Stimulated activated CD4-positive, alpha-beta T cell treated with anti-CD3 and anti-CD28 coated beads, Interleukin-15, amount 100 ng/mL, for 48 hours (primary cell): ENCODE measurements at regions not wholly inside any gene's neighbourhood (a gene's known extent, or its start where the extent isn't known, plus 50 kb on each side); places are given as distances from the start of the nearest gene placed in this dataset.
"Not testable (repeated sequence)": the region's sequence is repeated elsewhere in the genome, so short reads cannot be mapped to it uniquely, and the experiment has no call there.

Experiments
- DNase-seq, 2 donors: peaks; one replicate each; pipeline ENCODE4 v3.0.0-alpha.2; 2020; ENCODE audit warnings: low read depth in 2 of 2

GRCh38 chr5:77909237-77909636 is 133.1 kb upstream of the TBCA start:
- no peak for DNase-seq

DNA sequence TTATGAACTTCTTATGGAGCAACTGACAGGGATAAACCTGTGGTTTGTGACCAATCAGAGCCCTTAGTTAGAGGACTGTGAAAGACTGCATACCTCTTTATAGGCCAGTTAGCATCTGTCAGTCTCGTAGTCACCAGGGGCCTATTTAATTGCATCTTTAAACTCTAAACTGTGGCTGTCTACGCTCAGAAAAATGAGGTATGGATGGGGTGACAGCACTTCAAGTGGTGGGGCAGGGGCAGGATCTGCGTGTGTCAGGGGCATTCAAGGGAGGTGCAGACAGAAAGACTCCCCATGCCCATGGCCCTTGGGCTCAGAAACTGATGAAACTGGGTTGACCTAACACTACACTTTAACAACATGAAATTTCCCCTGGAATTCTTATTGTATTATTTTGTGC is 132.6 kb upstream of the TBCA start:
- no peak for DNase-seq

DNA sequence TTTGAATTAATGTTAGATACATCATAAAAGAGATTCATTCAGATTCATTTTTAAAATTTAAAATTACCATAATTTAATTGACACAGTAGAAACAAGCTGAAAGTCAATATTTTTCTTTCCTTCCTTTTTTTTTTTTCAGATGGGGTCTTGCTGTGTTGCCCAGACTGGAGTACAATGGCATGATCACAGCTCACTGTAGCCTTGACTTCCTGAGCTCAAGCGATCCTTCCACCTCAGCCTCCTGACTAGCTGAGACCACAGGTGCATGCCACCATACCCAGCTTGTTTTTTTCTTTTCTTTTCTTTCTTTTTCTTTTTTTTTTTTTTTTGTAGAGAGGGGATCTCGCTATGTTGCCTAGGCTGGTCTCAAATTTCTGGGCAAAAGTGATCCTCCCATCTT is 131.6 kb upstream of the TBCA start:
- no peak for DNase-seq

DNA sequence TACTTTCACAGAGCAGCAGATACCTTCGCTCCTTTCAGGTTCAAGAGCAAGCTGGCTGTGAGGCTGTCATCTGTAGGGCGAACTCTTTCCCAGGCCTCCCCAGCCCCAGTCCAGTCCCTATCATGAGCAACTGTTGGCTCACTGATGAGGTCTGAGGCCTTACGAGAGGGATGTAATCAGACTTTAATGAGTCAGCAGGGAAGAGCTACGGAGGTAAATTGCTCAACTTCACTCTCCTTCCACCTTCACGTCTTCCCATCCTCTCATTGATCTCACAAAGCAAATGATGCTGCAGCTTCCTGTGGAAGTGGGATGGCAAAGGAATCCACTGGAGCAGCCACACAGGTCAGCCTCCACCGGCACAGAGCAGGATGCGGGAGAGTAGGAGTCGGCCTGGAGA is 130.7 kb upstream of the TBCA start:
- DNase-seq = no peak

GRCh38 chr5:77904362-77904761 is 128.2 kb upstream of the TBCA start:
- no peak for DNase-seq

- no peak for DNase-seq
Measured at GRCh38 chr5:77900691-77901090, 124.6 kb upstream of the TBCA start.

GRCh38 chr5:77898385-77898784 is 122.2 kb upstream of the TBCA start:
- DNase-seq = no peak

GRCh38 chr5:77896338-77896737 is 120.2 kb upstream of the TBCA start:
- DNase-seq = no peak

DNA sequence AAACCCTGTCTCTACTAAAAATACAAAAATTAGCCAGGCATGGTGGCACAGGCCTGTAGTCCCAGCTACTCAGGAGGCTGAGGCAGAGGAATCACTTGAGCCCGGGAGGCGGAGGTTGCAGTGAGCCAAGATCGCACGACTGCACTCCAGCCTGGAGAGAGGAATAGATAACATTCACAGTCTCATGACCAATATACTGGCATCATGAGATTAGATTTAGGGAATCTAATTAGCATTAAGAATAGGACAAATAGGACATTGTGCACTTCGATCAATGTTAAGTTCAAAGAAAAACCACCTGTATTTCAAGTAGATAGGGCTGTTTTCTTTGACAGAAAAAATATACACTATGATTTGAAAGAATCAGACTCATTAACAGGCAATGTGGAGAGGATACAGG is 118.0 kb upstream of the TBCA start:
- not testable (repeated sequence) for DNase-seq

GRCh38 chr5:77893225-77893860 is 117.2 kb upstream of the TBCA start:
- no peak for DNase-seq

- no peak for DNase-seq
Measured at GRCh38 chr5:77892061-77893010, 116.2 kb upstream of the TBCA start.

GRCh38 chr5:77885519-77885918 is 109.4 kb upstream of the TBCA start:
- no peak for DNase-seq

- DNase-seq = peak; percentile 17 to 26
Measured at GRCh38 chr5:77882670-77883257, 106.6 kb upstream of the TBCA start.

- no peak for DNase-seq
Measured at GRCh38 chr5:77881528-77881927, 105.4 kb upstream of the TBCA start.

- no peak for DNase-seq
Measured at GRCh38 chr5:77877516-77878355, 101.6 kb upstream of the TBCA start.

DNA sequence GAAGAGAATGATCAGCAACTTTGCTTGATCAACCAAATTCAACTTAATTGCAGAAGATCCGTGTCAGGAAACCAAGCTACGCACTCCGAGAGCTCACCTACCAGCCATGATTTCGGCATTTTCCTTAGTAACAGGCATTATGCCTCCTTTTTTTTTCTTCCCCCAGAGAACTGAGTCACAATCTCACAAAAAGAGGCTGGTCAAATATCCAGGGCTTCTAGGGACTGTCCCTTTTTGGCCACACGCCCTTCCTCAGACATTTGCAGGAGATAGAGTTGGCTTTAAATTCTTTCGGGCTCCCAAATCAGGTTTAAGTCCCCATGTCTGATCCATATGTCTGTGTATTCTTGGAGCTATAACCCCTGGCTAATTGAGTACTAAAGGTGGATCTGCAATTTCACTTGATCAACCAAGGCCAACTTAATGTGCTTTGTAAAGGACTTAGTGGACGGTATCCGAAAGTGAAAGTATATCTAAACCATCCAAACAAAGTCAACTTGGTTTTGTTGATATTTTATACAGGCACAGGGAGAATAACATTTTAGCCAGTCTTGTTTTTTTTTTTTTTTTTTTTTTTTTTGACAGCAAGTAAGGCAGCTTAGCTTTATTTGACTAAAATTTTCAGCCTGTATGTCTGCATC is 100.8 kb upstream of the TBCA start:
- no peak for DNase-seq

GRCh38 chr5:77876316-77876715 is 100.2 kb upstream of the TBCA start:
- DNase-seq = no peak

DNA sequence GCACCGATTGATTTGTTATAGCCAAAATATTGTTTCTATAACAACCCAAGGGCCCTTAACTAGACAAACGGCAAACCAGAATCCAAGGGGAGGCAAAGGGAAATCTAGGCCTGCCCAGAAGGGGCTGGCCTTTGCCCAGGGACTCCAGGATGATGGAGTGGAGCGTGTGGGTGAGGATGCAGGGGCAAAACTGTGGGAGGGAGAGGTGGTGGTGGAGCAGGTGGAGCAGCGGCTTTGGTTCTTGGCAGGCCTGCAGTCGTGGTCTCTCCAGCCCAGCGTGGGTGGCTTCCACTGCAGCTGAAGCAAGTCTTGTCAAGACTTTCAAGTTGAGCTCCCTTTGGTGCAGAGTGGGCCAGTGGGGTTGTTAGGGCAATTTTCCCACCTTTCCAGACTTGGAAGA is 98.6 kb upstream of the TBCA start:
- no peak for DNase-seq

DNA sequence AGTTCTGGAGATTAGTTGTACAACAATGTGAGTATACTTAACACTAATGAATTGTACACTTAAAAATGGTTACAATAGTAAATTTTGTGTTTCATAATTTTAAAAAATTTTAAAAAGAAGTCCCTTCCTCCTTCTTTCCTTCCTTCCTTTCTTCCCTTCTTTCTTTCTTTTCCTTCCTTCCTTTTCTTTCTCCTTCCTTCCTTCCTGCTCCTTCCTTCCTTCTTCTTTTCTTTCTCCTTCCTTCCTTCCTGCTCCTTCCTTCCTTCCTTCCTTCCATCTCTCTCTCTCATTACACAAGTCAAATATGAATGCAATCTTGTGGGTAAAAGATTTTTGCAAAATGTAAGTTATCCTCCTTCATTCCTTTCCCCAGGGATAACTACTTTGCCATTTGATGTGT is 97.1 kb upstream of the TBCA start:
- no peak for DNase-seq

GRCh38 chr5:77871946-77872345 is 95.8 kb upstream of the TBCA start:
- no peak for DNase-seq

- no peak for DNase-seq
Measured at GRCh38 chr5:77871016-77871415, 94.9 kb upstream of the TBCA start.
